Fibroblast of the aortic adventitia (primary cell): ENCODE measurements at regions not wholly inside any gene's neighbourhood (a gene's known extent, or its start where the extent isn't known, plus 50 kb on each side); places are given as distances from the start of the nearest gene placed in this dataset.

Experiments used
- DNase-seq: peaks from one replicate; pipeline ENCODE4 v3.0.0-alpha.2; 2010; ENCODE audit warnings: low read depth
- H3K4me3 ChIP-seq: 2 replicates; pipeline ENCODE4 v1.5.1; 2011; ENCODE audit warnings: low read depth, mild to moderate bottlenecking, control low read depth, low read length, moderate library complexity
- CTCF ChIP-seq: IDR thresholded peaks from 2 replicates; pipeline ENCODE4 v1.5.1; 2011; ENCODE audit warnings: mild to moderate bottlenecking, low read length, control low read depth, inconsistent platforms; ENCODE audit not compliant: insufficient read depth

- DNase-seq = no peak
- no peak for TF ChIP-seq CTCF
Observed at GRCh38 chr20:60583741-60584140, 625.5 kb downstream of the CDH26 start.

GRCh38 chr20:60584221-60584620 lies 626.0 kb downstream of the CDH26 start:
- no peak for DNase-seq
- no peak overlapping the region for H3K4me3 ChIP-seq
- TF ChIP-seq CTCF = no peak

More at GRCh38 chr20:60583741-60584140, 625.5 kb downstream of the CDH26 start:
- no peak overlapping the region for H3K4me3 ChIP-seq

DNA sequence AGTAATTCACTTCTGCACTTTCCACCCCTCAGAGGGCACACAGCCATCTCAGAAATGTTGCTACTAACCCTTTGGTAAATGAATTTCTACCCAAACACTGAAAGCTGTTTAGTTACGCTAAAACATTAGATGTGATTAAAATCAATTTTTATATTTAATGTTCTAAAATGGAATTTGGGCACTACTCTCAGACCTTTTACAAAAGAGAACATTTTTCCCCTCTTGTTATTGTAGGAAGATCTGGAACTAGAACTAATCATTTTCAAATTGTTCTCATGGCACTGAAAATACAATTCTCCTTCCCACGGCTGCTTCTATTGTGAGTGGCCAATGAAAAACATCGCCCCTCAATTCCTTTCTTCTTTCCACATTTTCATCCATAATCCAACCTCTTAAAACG lies 627.4 kb downstream of the CDH26 start:
- DNase-seq = no peak
- TF ChIP-seq CTCF = no peak
- no peak overlapping the region for H3K4me3 ChIP-seq

- no peak for TF ChIP-seq CTCF
- DNase-seq = no peak
- no peak overlapping the region for H3K4me3 ChIP-seq
Observed at GRCh38 chr20:60586269-60587050, 628.2 kb downstream of the CDH26 start.

- TF ChIP-seq CTCF = no peak
- no peak for DNase-seq
Observed at GRCh38 chr20:60587986-60588385, 629.8 kb downstream of the CDH26 start.

DNA sequence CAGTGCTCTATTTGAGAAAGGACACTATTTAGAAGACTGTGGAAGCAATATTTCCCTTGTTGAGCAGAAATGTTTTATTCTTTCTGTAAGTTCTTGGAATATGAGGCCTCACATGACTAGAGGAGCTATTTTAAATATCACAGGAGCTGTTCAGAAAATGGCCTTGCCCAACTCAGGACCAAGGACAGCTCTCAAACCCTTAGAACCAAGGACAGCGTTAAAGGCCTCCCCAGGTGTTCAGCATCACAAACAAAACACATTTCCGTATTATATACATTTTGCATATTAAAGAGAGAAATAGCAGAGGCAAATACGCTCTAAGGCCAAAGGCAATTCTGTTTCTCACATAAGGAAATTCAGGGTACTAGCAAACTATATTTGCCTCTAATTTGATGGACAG lies 631.4 kb downstream of the CDH26 start:
- no peak for TF ChIP-seq CTCF
- H3K4me3 ChIP-seq = no peak overlapping the region
- DNase-seq = no peak

More at GRCh38 chr20:60587986-60588385, 629.8 kb downstream of the CDH26 start:
- H3K4me3 ChIP-seq = no peak overlapping the region
